Type B pancreatic cell (in vitro differentiated cells): ENCODE measurements at regions not wholly inside any gene's neighbourhood (a gene's known extent, or its start where the extent isn't known, plus 50 kb on each side); places are given as distances from the start of the nearest gene placed in this dataset.

Source experiments
- DNase-seq: peaks from one replicate; pipeline ENCODE4 v3.0.0; 2021; ENCODE audit warnings: mixed read lengths; ENCODE audit not compliant: unreplicated experiment; ENCODE audit errors: extremely low spot score
- H3K27ac Mint-ChIP-seq: 2 replicates; pipeline ENCODE4 v1.8.0; 2021; ENCODE audit warnings: mild to moderate bottlenecking, mixed read lengths
- H3K27me3 Mint-ChIP-seq: 2 replicates; pipeline ENCODE4 v1.8.0; 2021; ENCODE audit warnings: mixed read lengths
- H3K36me3 Mint-ChIP-seq: 2 replicates; pipeline ENCODE4 v1.8.0; 2021; ENCODE audit warnings: mixed read lengths
- H3K4me1 Mint-ChIP-seq: one replicate; pipeline ENCODE4 v1.8.0; 2021; ENCODE audit warnings: mixed read lengths; ENCODE audit not compliant: unreplicated experiment
- H3K4me3 Mint-ChIP-seq: 2 replicates; pipeline ENCODE4 v1.8.0; 2021; ENCODE audit warnings: mild to moderate bottlenecking, mixed read lengths
- H3K9me3 Mint-ChIP-seq: 2 replicates; pipeline ENCODE4 v1.8.0; 2021; ENCODE audit warnings: mixed read lengths
- TF ChIP-seq, protein P1 (sequence below): fragments of 200-600 bp; sonication (generic); conservative IDR thresholded peaks from 2 replicates; pipeline ENCODE4 v1.5.0; 2021; ENCODE audit warnings: antibody characterized with exemption, mild to moderate bottlenecking

DNA sequence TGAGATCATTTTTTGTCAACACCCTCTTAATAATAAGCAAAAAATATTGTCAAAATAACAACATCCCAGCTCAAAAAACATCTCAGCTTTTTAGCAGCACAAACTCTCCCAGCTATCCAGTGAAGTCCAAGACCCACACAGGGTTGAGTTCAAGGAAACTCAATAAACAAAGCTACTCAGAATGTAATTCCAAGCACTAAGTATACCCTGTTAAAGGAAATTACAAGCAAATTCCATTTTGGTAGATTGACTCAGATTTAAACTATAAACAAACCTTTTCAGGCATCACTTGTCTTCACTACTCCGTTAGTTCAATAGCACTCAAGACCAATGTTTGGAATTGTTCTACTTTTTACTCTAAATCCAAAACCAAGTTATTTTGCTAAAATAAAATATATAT, 506.0 kb upstream of the INTU start:
- Mint-ChIP-seq H3K4me3 (no peak overlapping the region), H3K9me3 (peaks cover 4% of the 10 kb centered on the region), H3K27me3 (no peaks in the 10 kb centered on the region), H3K36me3 (no peaks in the 10 kb centered on the region), H3K27ac (no peak overlapping the region), H3K4me1 (peaks cover 4% of the 10 kb centered on the region)
- DNase-seq = no peak
- TF ChIP-seq, protein P1, sequence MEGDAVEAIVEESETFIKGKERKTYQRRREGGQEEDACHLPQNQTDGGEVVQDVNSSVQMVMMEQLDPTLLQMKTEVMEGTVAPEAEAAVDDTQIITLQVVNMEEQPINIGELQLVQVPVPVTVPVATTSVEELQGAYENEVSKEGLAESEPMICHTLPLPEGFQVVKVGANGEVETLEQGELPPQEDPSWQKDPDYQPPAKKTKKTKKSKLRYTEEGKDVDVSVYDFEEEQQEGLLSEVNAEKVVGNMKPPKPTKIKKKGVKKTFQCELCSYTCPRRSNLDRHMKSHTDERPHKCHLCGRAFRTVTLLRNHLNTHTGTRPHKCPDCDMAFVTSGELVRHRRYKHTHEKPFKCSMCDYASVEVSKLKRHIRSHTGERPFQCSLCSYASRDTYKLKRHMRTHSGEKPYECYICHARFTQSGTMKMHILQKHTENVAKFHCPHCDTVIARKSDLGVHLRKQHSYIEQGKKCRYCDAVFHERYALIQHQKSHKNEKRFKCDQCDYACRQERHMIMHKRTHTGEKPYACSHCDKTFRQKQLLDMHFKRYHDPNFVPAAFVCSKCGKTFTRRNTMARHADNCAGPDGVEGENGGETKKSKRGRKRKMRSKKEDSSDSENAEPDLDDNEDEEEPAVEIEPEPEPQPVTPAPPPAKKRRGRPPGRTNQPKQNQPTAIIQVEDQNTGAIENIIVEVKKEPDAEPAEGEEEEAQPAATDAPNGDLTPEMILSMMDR = no peak

DNA sequence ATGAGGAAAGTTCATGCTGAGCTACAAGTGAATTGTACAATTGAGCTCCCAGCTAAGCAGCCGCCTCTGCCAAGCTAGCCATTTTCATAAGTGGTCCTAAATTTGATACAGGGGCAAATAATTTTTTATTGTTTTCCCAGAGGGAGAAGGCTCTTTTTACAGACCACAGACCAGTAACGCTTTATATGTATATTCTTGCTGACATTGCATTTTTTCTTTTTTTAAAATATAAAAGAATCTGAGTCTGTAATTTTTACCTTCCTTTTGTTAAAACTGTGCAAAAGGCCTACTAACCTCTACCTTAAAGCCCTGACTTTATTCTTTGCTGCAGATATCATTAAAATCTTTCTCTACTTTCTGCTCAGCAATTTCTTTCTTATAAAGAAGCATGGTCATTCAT, 501.2 kb upstream of the INTU start:
- Mint-ChIP-seq H3K4me3 (no peak overlapping the region), H3K4me1 (peaks cover 22% of the 10 kb centered on the region), H3K27me3 (no peaks in the 10 kb centered on the region), H3K36me3 (no peaks in the 10 kb centered on the region), H3K9me3 (no peaks in the 10 kb centered on the region), H3K27ac (no peak overlapping the region)
- no peak for DNase-seq
- TF ChIP-seq, protein P1 = no peak

DNA sequence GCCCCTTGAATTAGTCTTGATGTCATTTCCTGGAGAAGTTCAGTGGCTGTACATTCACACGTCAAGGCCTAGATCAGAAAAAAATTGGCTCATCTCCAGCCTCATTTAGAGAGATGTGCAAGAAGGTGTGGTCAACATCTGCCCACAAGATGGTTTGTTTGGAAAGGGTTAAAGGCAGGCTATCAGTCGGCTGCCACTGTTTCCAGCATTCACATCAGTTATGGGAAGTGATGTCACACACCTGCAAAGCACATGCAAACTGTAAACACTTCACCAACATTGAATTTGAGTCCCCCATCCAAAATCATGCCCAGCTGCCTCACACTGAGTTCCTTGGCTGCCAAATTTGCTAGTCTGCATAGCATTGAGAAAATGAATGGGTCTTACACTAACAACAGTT, 498.3 kb upstream of the INTU start:
- peaks cover 22% of the 10 kb centered on the region for H3K4me1 Mint-ChIP-seq
- H3K27ac Mint-ChIP-seq = no peak overlapping the region
- H3K36me3 Mint-ChIP-seq = no peaks in the 10 kb centered on the region
- H3K4me3 Mint-ChIP-seq = no peak overlapping the region
- no peaks in the 10 kb centered on the region for H3K27me3 Mint-ChIP-seq
- H3K9me3 Mint-ChIP-seq = no peaks in the 10 kb centered on the region
- TF ChIP-seq, protein P1 = no peak
- DNase-seq = no peak

DNA sequence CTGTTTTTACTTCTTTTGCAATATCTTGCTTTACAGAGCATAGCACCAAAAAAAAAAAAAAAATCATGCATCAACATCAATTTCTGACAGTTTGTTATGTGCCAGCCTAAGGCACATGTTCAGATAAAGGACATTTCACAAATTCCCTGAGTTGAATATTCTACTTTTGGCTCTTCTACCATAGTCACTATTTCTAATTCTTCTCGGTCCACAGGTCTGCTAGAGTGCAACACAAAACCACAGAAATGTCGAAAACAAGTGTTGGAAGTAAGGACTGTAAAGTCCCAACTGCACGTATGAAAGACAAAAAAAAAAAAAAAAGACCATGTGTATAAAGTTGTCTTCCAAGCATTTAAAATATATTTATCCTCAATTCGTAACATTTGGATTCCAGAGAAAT, 494.2 kb upstream of the INTU start:
- Mint-ChIP-seq H3K9me3 (no peaks in the 10 kb centered on the region), H3K27me3 (no peaks in the 10 kb centered on the region), H3K4me3 (no peak overlapping the region), H3K36me3 (no peaks in the 10 kb centered on the region), H3K4me1 (peaks cover 10% of the 10 kb centered on the region), H3K27ac (no peak overlapping the region)
- DNase-seq = no peak
- TF ChIP-seq, protein P1 = no peak

DNA sequence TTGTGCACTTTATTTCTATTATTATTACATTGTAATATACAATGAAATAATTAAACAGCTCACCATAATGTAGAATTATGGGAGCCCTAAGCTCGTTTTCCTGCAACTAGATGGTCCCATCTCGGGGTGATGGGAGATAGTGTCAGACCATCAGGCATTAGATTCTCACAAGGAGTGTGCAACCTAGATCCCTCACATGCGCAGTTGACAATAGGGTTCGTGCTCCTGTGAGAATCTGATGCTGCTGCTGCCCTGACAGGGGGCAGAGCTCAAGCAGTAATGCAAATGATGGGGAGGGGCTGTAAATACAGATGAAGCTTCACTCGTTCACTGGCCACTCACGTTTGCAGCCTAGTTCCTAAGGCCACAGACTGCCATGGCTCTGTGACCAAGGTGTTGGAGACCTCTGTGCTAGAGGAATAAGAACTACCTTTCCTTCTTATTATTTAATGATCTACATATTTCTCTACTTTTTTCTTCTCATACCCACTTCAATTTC, 492.9 kb upstream of the INTU start:
- TF ChIP-seq, protein P1 = no peak
- peaks cover 4% of the 10 kb centered on the region for H3K4me1 Mint-ChIP-seq
- no peaks in the 10 kb centered on the region for H3K27me3 Mint-ChIP-seq

DNA sequence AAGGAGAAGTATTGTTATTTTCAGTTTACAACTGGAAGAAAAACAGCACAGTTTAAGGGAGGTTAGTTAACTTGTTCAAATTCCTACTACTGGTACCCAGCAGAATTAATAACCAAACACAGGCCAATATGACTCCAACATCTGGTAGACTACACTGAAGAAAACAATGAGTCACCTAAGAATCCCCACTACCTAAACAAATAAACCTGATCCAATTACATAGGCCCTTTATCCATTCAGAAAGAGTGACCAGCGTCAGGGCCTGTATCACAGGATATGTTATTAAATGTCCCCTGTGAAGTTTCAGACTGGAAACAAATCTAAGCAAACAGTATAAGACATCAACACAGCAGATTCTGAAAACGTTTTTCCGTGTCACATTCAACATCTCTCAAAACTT, 492.5 kb upstream of the INTU start:
- Mint-ChIP-seq H3K4me1 (peaks cover 4% of the 10 kb centered on the region), H3K36me3 (no peaks in the 10 kb centered on the region), H3K27ac (no peak overlapping the region), H3K4me3 (no peak overlapping the region), H3K27me3 (no peaks in the 10 kb centered on the region), H3K9me3 (no peaks in the 10 kb centered on the region)
- no peak for DNase-seq
- TF ChIP-seq, protein P1 = no peak

More for the DNA sequence above, 492.9 kb upstream of the INTU start:
- no peaks in the 10 kb centered on the region for H3K36me3 Mint-ChIP-seq
- no peaks in the 10 kb centered on the region for H3K9me3 Mint-ChIP-seq
- no peak overlapping the region for H3K27ac Mint-ChIP-seq
- DNase-seq = no peak
- no peak overlapping the region for H3K4me3 Mint-ChIP-seq
